CD1c-positive myeloid dendritic cell (primary cell): ENCODE measurements at regions not wholly inside any gene's neighbourhood (a gene's known extent, or its start where the extent isn't known, plus 50 kb on each side); places are given as distances from the start of the nearest gene placed in this dataset.

Experiments
- DNase-seq: peaks from one replicate; pipeline ENCODE4 v3.0.0-alpha.2; 2016; ENCODE audit errors: extremely low spot score

DNA sequence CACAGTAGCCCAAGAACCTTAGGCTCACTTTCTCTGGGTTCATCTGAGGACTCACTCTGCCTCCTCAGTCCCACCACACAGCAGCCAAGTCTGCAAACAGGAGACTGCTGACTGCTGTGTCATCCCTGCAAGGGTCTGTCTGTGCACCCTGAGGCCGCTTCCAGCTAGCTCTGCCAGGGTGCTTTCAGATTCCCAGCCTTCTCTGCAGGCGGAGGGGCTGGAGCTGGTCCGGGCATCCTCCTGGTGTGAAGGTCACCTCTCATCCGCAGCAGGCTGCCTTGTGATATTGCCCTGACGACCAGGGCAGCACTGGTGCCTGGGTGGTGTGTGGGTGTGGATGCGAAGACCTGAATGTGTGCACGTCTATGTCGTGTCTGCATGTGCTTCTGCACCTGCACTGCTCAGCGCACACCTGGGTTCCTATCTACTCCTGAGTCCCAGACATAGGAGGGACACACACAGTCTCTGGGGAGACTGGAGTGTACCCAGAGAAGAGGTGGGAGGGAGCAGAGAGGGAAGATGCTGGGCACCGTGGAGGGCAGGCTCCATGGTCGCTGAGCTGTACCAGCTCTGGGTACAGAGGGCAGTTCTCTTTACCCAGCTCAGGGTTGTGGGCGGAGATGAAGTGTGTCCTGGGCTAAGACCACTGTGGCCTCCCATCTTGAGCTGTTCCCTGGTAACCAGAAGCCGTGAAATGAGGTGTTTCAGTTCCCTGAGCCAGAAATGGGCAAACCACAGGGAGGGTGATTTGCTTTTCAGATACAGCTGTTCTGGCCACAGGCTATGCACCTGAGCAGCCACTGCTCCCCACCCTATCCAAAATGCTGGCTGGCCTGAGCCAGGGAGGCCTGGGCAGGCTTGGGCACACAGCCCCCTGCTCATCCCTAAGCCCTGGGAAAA, 160.9 kb upstream of the CSF3R start:
- no peak for DNase-seq

DNA sequence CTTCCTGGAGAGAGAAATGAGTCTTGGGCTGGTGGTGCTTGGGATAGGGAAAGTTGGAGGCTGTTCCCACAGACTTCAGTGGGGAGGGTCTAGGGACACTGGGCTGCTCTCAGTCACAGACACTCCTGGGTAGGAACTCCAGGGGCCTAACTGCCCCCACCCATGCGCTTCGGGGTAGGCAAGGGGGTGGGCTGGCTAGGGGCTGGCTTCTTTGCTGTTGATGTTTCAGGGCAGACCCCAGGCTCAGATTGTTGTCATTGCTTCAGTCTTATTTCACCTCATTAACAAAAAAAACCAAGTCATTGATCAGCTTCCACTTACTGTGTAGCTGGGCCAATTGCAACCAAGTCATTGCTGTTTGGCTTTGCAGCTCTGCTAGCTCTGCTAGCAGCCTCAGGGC, 160.1 kb upstream of the CSF3R start:
- DNase-seq = no peak

DNA sequence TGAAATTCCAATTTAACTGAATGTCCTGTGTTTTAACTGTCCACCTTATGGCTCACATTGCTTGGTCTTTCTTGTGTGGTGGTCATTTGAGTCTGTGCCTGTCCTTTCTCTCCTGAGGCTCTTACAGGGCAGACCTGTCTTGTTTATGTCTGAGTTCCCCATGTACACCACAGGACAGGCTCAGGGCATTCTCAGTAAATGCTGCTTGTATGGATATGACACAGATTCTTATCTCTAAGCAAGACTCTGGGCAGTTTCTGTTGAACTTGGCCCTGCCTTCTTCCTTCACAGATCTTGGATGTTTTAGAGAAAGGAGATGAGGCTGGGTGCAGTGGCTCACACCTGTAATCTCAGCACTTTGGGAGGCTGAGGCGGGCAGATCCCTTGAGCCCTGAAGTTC, 159.1 kb upstream of the CSF3R start:
- no peak for DNase-seq

DNA sequence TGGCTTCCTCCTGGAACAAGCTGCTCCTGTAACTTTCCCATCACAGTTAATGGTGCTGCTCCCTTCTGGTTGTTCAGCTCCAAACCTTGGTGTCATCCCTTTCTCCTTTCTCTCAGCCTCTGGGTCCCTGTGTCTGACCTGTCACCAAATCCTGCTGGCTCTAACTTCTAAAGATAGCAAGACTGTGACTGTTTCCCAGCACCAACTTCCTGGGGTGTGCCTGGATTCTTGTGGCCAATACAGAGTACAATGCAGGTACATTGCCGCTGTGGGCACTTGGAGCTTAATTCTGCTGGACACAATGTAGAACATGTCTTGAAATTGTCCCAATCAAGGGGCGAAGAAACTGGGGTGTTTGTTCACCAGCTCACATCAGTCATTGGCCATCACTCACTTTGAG, 156.7 kb upstream of the CSF3R start:
- DNase-seq = no peak

DNA sequence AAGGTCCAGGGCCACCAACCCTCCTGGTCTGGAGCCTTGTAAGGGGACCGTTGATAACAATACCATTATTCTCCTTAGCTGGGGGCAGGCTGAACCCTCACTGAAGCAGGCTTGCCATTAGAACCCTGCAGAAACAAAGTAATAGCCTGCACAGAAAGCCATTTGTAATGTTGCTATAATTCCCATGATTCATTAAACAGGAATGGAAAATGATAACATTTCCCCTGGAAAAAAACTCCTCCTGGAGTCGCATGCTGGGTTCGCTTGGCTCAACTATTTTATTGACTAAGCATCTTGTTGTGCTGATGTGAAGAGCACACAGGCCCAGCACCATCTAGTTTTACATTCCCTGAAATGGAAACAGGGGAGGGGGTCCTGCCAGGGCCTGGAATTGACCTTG, 155.6 kb upstream of the CSF3R start:
- no peak for DNase-seq

DNA sequence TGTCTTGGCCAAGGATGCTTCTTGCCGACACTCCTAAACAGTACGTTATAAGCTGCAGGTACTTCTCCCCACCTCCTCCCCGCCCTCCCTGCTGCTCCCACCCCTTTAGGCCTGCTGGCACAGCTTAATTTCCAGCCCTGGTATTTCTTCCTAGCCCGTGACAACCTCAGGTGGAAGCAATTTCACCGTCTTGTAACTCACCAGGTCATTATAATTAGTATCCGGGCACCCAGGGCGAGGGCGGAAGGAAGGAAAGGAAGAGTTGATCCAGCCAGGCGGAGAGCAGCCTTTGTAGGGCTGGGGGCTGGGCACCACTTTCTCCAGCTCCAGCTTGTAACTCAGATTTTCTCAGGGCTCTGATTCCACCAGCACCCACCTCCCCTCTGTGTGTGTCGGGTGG, 153.5 kb upstream of the CSF3R start:
- no peak for DNase-seq

DNA sequence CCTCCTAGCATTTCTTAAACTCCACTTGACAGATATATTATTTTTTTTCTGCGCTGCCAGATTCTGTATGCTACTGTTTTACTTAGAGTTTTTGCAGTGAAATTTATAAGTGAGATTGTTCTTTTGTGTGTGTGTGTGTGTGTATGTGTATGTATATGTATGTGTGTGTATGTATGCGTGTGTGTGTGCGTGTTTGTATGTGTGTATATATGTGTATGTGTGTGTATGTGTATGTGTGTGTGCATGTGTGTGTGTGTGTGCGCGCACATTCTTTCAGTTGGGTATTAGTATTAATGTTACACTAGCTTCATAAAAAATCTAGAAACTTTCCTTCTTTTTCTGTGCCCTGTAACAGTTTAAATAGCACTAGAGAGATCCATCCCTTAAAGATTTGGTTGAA, 152.6 kb upstream of the CSF3R start:
- no peak for DNase-seq

DNA sequence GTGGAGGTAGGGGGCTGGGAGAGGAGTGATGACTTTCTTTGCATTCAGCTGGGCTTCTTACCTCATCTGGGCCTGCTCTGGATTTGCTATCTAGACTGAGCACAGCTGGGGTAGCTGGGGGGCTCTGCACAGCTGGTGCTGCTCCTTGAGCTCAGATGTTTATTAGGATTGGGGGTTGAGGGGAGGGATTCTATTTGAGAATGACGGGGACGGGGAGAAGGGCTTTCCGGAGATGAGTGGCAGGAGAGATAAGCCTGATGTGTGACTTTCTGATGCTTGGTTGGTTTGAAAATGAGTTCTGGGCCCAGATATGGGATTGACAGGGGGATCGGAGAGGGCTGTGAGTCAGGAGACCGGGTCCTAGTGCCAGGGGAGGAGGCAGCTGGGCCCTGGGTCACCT, 146.1 kb upstream of the CSF3R start:
- DNase-seq = no peak

DNA sequence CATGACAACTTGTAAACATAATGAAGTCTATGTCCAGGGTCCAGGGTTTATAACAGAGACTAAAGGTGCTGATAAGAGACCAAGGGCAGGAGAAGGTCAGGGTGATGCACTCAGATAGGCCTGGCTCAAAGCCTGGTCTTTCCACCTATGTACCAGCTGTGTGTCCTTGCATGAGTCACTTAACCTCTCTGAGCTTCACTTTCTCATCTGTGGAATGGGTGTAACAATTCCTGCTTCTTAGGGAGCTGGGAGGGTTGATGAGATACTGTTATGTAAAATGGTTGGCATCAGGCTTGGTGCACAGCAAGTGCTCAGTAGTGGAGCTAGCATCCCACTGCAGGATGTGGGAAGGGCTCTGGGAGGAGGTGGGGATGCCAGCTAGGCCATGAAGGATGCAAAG, 143.7 kb upstream of the CSF3R start:
- no peak for DNase-seq

DNA sequence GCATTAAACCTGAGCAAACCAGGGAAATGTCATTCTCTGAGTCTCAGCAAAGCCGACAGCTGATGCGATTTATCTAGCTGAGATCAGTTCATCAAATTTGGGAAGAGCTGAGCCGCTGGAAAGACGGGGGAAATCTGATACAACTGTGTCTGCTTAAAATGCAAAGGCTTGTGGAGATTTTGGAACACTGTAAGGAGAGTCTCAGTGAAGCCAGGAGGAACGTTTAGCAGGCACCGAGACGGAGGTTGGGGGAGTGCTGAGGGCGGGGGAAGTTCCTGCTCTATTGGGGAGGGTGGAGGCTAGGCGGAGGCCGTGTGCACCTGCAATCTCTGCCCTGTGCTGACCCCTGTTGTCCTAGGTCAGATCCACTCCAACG, 143.2 kb upstream of the CSF3R start:
- DNase-seq = no peak

DNA sequence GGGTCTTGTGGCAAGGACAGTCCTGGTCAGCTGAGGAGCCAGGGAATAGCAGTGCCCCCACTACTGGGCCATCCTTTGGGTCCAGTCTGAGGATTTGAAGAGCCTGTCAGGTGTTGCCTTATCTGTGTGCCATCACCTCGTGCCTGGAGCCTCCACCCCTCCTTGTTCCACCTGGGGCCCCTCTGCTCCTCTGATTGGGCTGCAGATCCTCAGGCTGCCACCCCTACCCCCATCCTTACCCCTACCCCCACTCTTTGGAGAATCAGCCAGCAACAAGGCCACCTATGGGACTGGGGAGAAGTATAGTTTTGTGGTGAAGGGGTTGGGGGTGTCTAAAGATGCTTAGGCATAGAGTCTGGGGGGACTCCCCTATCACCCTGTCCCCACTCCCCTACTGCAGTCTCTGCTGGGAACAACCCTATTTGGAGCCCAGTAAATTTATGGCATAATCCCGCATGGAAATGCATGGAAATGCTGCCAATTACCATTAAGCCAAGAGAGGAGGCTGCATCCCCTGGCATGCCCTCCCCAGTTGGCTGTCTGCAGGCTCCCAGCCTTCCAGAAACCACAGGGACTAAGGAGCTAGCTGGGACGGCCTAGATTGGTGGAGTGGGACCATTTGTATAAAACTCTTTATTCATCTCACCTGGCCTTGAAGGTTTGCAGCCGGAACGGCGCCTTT, 142.7 kb upstream of the CSF3R start:
- DNase-seq = no peak

DNA sequence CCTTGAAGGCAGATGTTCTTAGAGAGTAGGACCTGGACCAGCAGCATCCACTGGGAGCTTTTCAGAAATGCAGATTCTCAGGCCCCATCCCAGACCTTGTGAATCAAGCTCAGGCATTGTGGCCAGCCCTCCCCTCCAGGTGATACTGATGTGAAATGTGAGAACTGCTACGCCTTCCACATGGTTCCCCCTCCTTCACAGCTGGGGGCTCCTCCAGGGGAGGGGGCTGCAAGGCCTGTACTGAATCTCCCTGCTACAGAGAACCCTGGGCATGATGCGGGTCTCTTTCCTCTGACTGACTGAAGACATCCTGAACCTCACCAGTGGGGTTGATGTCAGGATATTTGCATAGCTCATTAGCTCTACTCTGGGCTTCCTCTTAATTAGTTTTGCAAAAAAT, 141.8 kb upstream of the CSF3R start:
- DNase-seq = no peak

DNA sequence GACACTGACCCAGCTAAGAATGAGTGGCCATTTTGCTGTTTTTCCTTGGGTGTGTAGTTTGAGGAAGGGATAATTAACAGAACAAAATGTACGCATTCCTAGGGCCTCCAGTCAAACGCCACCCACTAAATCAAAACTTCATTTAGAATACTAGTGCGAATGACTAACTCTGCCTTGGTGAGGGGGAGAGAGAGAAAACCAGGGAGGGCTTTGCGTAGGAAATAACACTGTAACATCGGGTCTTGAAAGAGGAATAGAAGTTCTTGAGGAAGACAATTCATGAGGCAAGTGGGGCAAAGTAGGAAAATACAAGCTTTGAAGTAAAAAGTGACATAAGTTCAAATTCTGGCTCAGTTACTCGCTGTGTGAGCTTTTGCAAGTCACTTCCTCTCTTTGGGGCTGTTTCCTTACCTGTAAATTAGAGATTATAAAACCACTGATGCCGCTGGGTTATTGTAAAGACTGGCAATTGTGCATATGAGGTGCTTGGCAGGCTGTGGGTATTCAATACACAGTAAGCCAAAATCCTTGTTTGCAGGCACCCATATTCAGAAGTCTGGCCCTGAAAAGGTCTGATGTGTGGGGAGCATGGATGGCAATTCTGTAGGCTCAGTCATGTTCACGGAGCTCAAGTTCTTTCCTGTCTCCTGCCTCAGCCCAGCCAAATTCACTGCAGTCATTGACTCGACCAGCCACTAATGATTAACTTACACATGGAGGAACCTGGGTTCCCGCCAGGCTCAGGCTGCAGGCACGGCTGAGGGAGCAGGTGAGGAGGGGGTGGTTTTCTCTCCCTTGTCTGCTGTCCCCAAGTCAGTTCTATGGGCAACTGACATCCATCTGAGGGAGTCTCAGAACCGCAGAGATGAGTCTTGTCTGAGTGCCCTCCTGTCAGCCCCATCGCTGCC, 140.3 kb upstream of the CSF3R start:
- no peak for DNase-seq

DNA sequence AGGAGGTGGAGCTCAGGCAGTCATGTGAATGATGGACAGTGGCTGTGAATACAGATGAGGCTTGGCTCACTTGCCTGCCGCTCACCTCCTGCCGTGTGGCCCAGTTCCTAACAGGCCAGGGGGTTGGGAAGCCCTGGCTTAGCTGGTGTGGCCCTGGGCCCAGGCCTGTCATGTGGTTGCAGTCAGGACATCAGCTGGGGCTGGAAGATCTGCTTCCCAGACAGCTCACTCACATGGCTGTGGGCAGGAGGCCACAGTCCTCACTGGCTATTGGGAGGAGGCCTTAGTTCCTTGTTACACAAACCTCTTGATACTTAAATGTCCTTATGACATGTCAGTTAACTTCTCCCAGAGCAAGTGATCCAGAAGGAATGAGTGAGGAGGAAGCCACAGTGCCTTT, 138.8 kb upstream of the CSF3R start:
- no peak for DNase-seq

DNA sequence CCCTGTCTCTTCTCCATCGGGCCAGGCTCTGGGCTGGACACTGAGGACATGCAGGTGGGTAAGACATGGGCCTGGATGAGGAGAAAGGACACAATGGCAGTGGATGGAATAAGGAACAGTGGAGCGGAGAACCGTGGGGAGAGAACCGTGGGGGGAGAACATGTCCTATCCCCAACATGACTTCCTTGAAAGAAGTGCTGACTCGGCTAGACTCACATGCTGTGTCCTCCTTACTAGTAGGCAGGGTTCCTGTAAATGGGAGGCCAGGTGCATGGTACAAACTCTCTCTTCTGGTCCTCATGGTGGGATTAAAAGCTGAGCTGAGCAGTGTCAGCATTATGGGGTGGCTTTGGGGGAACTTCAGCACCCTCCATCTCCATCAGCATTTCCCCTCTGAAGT, 137.4 kb upstream of the CSF3R start:
- no peak for DNase-seq

DNA sequence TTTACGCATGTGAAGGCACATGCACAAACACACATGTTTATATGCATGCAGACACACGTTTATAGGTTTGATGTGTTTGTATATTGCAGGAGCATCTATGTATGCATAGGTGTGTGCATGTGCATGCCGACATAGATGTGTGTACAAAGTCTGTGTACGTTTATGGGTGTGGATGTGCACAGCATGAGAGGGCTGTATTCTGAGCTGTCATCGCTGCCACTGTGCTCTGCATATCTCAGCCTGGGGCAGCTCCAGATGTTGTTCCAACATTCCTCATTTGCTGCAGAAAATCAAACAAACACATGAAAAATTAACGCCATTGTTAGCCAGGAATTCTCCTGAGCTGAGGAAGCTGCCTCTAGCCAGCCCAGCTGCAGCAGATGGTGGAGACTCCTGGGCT, 132.3 kb upstream of the CSF3R start:
- no peak for DNase-seq

DNA sequence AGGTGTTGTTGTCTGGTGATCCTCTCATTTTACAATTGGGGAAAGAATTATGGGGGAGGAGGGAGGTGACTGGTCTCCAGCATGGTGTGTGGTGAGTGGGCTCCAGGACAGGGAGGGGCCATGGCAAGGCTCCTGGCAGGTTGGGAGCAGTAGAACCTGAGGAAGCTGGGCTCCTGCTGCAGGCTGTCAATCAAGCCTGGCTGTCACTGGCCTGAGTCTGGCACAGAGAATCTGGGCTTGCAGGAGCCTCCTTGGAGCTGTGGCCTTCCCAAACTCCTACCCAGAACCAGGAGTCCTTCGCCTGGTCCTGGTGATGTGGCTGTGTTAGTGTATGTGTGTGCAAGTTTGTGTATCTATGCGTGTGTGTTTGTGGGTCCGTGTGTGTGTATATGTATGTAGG, 131.9 kb upstream of the CSF3R start:
- DNase-seq = no peak

DNA sequence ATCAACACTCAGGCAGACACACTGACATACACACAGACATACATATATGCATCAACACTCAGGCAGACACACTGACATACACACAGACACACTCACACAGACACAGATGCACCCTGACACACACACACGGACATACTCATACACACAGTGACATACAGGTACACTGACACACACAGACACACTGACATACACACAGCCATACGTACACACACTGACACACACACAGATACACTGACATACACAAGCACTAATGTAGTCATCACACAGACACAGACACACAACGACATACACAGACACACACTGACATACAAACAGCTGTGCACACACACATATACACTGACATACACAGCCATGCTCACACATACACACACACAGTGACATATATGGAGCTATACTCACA, 131.0 kb upstream of the CSF3R start:
- DNase-seq = no peak

DNA sequence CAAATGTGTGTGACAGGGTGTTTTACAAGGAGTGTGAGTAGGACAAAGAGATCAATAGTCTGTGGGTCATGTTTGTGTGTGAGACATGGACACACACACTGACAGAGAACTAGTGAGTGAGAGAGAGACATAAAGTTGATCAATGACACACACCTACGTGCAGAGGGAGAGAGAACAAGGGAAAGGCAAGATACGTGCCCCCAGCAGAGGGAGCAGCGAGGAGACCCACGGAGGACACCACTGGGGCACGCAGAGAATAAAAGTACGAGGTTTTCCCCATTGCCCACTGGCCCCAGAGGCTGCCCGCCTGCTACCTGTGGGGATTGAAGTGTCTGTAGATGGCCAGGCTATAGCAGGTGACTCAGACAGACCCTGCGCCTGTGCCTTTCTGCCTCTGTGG, 130.2 kb upstream of the CSF3R start:
- DNase-seq = no peak

DNA sequence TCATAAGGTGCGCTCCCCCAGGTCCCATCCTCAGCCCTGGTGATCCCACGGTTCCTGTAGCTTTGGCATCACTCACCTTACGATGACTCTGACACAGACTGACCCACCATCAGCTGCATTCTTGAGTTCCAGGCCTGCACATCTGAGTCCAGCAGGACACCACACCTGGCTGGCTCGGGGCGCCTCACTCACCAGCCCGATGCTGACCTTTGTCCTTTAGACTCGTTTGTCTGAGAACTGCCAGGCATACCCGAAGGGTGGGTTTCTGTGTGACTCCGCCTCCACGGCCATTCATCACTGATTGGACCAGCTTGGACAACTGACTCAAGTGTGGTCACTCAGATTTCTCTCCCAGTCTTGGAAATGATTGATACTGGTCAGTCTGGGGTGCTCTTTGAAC, 129.4 kb upstream of the CSF3R start:
- DNase-seq = no peak

DNA sequence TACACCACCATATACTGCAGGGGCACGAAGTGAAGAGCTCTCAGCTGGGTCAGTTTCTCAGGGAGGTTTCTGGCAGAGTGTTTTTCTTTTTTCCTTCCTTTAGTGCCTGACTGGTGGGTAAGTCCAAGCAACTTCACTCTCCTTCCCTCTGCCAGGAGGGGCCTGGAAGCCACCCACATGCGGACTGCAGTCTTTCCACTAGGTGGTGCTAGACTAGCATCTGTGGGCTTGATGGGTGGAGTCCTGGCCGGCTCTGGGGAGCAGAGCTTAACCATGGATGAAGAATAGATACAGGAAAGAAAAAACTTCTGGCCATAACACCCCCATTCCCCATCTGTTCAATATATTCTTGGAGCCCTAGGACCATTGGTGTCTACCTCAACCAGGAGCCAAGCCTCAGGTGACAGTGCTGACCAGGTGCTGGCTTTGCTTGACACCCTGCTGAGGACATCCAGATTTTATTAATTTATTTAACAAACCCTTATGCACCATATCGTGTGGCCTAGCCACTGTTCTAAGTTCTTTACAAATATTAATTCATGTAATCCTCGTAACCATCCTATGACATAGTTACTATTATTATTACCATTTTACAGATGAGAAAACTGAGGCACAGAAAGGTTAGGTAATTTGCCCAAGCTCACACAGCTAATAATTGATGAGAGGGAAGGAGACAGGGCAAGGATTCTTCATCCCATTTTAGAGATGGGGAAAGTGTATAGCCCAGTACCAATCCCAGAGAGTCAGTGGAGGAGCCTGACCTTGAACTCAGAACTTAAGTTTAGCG, 126.7 kb upstream of the CSF3R start:
- peak; percentile 66 for DNase-seq

DNA sequence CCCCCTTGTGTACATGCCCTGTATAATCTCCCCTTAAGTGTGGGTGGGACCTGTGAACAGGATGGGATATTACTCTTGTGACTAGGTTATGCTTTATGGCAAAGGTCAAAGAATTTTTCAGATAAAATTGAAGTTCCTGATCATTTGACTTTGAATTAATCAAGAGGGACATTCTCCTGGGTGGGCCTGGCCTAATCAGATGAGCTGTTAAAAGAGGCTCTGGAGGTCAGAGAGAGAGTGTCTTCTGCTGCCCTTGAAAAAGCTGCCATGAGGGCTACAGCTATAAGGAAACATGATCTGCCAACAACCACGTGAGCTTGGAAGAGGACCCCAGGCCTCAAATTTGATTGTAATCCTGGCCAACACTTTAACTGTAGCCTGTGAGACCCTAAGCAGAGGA, 125.6 kb upstream of the CSF3R start:
- DNase-seq = no peak
